GM19397 (cell line): ENCODE measurements at regions not wholly inside any gene's neighbourhood (a gene's known extent, or its start where the extent isn't known, plus 50 kb on each side); places are given as distances from the start of the nearest gene placed in this dataset.
"Not testable (repeated sequence)": the region's sequence is repeated elsewhere in the genome, so short reads cannot be mapped to it uniquely, and the experiment has no call there.

Source experiments
- ATAC-seq: cut with Tn5 transposase; IDR thresholded peaks from one replicate; pipeline ENCODE4 v1.9.1; 2021; ENCODE audit warnings: mild to moderate bottlenecking, moderate library complexity; ENCODE audit not compliant: unreplicated experiment

GRCh38 chr3:144773350-144773749, 801.7 kb downstream of the DIPK2A start:
- ATAC-seq, result no peak

- no peak for ATAC-seq
These were observed 803.3 kb downstream of the DIPK2A start for GRCh38 chr3:144774897-144775296.

- no peak for ATAC-seq
These were observed 803.9 kb downstream of the DIPK2A start for GRCh38 chr3:144775551-144775950.

- no peak for ATAC-seq
These were observed 806.3 kb downstream of the DIPK2A start for GRCh38 chr3:144777906-144778305.

- ATAC-seq, result no peak
These were observed 819.4 kb downstream of the DIPK2A start for GRCh38 chr3:144791034-144791433.

- no peak for ATAC-seq
These were observed 830.3 kb downstream of the DIPK2A start for GRCh38 chr3:144801890-144802289.

- ATAC-seq, result no peak
These were observed 837.8 kb downstream of the DIPK2A start for GRCh38 chr3:144809380-144809779.

- no peak for ATAC-seq
These were observed 838.5 kb downstream of the DIPK2A start for GRCh38 chr3:144810160-144810559.

GRCh38 chr3:144815655-144816054, 844.0 kb downstream of the DIPK2A start:
- ATAC-seq, result no peak

GRCh38 chr3:144816323-144816722, 844.7 kb downstream of the DIPK2A start:
- ATAC-seq, result no peak

- no peak for ATAC-seq
These were observed 847.4 kb downstream of the DIPK2A start for GRCh38 chr3:144818973-144819372.

- not testable (repeated sequence) for ATAC-seq
These were observed 848.6 kb downstream of the DIPK2A start for GRCh38 chr3:144820232-144820631.

- no peak for ATAC-seq
These were observed 849.1 kb downstream of the DIPK2A start for GRCh38 chr3:144820726-144821125.

- ATAC-seq, result no peak
These were observed 850.0 kb downstream of the DIPK2A start for GRCh38 chr3:144821583-144821982.

GRCh38 chr3:144822671-144823070, 851.0 kb downstream of the DIPK2A start:
- no peak for ATAC-seq

GRCh38 chr3:144831955-144832716, 860.5 kb downstream of the DIPK2A start:
- ATAC-seq, result no peak

- no peak for ATAC-seq
These were observed 868.4 kb downstream of the DIPK2A start for GRCh38 chr3:144839991-144840390.

GRCh38 chr3:144840866-144841265, 869.2 kb downstream of the DIPK2A start:
- no peak for ATAC-seq

- no peak for ATAC-seq
These were observed 871.5 kb downstream of the DIPK2A start for GRCh38 chr3:144843099-144843498.

GRCh38 chr3:144852999-144853398, 881.4 kb downstream of the DIPK2A start:
- no peak for ATAC-seq

- not testable (repeated sequence) for ATAC-seq
These were observed 882.4 kb downstream of the DIPK2A start for GRCh38 chr3:144854020-144854419.

- no peak for ATAC-seq
These were observed 887.5 kb downstream of the DIPK2A start for GRCh38 chr3:144859161-144859560.

GRCh38 chr3:144864646-144865045, 893.0 kb downstream of the DIPK2A start:
- no peak for ATAC-seq
